ENCODE measurements at regions not wholly inside any gene's neighbourhood (a gene's known extent, or its start where the extent isn't known, plus 50 kb on each side); places are given as distances from the start of the nearest gene placed in this dataset.

DNA sequence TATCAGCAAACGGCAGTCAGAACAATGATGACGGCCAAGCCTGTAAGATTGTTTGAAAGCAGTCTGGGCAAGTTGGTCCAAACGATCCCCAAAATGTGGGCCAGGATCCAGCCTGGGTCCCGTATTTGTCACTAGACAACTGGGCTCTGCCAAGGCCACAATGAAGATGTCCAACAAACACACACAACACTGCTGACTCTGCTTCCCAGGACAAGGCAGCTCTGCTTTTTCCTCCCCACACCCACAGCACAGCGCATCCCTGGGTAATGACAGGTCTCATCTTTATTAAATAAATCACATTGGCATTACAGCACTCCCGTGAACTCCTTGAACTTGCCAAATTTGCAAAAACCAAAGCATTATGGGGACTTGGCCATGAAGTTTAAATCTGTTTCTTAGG is 424.1 kb upstream of the ACTBL2 start:
- TF ChIP-seq, protein P1, sequence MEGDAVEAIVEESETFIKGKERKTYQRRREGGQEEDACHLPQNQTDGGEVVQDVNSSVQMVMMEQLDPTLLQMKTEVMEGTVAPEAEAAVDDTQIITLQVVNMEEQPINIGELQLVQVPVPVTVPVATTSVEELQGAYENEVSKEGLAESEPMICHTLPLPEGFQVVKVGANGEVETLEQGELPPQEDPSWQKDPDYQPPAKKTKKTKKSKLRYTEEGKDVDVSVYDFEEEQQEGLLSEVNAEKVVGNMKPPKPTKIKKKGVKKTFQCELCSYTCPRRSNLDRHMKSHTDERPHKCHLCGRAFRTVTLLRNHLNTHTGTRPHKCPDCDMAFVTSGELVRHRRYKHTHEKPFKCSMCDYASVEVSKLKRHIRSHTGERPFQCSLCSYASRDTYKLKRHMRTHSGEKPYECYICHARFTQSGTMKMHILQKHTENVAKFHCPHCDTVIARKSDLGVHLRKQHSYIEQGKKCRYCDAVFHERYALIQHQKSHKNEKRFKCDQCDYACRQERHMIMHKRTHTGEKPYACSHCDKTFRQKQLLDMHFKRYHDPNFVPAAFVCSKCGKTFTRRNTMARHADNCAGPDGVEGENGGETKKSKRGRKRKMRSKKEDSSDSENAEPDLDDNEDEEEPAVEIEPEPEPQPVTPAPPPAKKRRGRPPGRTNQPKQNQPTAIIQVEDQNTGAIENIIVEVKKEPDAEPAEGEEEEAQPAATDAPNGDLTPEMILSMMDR (IDR thresholded peaks at IDR 0.05), result no peak
- no peak for TF ChIP-seq POLR2AphosphoS5 (IDR thresholded peaks at IDR 0.05)
- no peak for TF ChIP-seq POLR2A (IDR thresholded peaks at IDR 0.05)
- no peak for TF ChIP-seq EP300 (IDR thresholded peaks at IDR 0.05)

Data from stomach (tissue), 4 donors.